ENCODE measurements at regions not wholly inside any gene's neighbourhood (a gene's known extent, or its start where the extent isn't known, plus 50 kb on each side); places are given as distances from the start of the nearest gene placed in this dataset.
"Not testable (repeated sequence)": the region's sequence is repeated elsewhere in the genome, so short reads cannot be mapped to it uniquely, and the experiment has no call there.

DNA sequence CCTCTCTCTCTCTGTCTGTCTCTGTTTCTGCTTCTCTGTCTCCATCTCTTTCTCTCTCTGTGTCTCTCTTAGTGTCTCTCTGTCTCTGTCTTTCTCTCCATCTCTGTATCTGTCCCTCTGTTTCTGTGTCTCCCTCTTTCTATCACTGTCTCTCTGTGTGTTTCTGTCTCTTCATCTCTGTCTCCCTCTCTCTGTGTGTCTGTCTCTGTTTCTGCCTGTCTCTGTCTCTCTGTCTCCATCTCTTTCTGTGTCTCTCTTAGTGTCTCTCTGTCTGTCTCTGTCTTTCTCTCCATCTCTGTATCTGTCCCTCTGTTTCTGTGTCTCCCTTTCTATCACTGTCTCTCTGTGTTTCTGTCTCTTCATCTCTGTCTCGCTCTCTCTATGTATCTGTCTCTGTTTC, 125.4 kb upstream of the TPTE start:
- TF ChIP-seq CTCF (IDR thresholded peaks at IDR 0.05; ENCODE audit: borderline replicate concordance, extremely low read depth, low read length, poor library complexity, severe bottlenecking); EZH2 (IDR thresholded peaks at IDR 0.05; ENCODE audit: borderline replicate concordance, low read depth, low read length, severe bottlenecking): not testable (repeated sequence)
